Activated naive CD4-positive, alpha-beta T cell (primary cell): ENCODE measurements at regions not wholly inside any gene's neighbourhood (a gene's known extent, or its start where the extent isn't known, plus 50 kb on each side); places are given as distances from the start of the nearest gene placed in this dataset.

ENCODE experiments used
- DNase-seq, 4 experiments: peaks; one replicate each; lab custom pipeline; 2025; lab: John Stamatoyannopoulos, UW

DNA sequence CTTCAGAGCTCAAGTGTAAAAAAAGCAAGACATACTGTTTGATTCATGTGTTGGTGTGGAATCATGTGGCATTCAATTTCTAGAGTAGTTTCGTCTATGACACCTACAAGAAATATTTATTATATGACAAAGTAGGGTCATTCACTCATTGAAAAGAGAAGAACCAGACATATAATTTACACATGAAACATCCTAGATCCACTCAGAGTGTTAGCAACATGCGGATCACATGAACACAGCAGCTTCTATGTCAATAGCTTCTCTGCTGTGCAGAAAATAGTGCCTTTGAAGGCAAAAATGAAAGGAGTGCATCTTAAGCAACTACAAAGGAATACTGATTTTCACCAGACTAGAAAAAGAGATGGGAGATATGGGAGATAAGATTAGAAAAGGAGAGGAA is 569.8 kb downstream of the RPS29 start:
- DNase-seq: no peak

DNA sequence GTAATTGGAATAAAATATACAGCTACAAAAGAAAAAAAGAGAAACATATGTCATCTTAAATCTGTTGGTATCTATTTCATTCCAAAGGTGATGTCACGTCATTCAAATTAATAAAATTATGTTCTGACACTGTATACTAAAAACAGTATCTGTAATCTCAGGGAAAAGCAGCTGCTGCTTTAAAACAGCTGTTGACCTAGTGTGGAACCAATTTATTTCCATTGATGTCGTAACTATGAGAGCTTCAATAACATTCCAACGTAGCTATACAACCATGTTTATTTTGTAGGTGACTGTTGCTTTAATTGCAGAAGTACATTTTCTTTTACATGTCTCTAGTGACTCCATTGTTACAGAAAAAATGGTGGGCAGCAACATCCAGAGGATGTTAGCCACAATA is 571.7 kb downstream of the RPS29 start:
- no peak for DNase-seq

DNA sequence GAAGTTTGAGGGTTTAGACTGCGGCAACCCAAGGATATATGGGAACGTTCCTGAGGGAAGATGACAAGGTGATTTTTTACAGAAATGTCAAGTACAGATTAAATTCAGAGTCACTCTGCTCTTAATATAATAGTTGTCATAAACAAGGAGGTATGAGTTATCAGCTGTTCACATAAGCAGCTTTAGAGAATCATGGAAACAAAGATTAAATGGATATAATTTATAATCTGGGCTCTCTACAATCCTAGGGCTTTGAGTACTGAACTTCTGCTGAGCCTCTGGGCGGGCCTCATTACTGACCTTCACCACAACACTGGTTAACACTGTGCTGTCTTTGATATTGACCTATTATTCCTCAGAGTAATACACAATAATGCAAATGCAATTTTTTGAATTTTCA is 577.8 kb downstream of the RPS29 start:
- DNase-seq: no peak

DNA sequence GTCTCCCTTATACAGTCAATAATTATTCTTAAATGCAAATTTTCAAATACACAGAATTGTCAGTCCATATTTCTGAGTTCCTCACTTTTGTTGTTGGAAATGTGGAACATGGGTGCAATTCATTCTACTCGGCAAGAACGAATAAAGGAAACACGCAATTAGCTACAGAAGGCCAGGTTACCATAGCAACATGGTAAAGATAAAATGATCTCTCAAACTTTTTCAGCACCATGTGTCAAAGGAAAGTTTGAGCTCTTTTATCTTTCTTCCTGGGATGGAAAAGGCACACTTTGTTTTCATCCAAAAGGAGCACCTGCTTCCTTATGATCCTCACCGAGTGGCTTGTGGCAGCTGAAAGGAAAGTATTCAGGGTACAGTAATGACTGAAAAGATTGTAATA is 595.0 kb downstream of the RPS29 start:
- no peak for DNase-seq

- DNase-seq: no peak
Measured at GRCh38 chr14:48983351-48983888, 602.8 kb downstream of the RPS29 start.

GRCh38 chr14:48974994-48975393 is 611.2 kb downstream of the RPS29 start:
- DNase-seq: no peak

DNA sequence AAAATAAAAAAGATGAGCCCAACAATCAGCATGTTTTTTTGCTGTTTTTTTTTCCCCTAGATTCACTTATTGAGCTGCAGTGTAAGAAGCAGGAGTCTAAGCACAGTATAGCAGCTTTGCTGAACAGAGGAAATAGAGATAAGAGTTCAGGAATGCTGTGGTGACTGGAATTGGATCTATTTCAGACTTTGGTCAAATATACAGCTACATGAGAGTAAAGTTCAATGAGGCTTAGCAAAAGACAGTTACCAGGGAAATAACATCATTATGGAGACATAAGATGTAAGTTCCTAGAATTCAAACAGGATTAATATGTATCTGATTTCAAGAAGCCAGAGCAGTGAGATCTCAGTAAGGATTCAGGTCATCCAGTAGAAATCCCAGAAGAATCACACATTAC is 613.0 kb downstream of the RPS29 start:
- no peak for DNase-seq

- DNase-seq: no peak
Measured at GRCh38 chr14:48970943-48971342, 615.2 kb downstream of the RPS29 start.

GRCh38 chr14:48967419-48967818 is 618.8 kb downstream of the RPS29 start:
- DNase-seq: no peak

DNA sequence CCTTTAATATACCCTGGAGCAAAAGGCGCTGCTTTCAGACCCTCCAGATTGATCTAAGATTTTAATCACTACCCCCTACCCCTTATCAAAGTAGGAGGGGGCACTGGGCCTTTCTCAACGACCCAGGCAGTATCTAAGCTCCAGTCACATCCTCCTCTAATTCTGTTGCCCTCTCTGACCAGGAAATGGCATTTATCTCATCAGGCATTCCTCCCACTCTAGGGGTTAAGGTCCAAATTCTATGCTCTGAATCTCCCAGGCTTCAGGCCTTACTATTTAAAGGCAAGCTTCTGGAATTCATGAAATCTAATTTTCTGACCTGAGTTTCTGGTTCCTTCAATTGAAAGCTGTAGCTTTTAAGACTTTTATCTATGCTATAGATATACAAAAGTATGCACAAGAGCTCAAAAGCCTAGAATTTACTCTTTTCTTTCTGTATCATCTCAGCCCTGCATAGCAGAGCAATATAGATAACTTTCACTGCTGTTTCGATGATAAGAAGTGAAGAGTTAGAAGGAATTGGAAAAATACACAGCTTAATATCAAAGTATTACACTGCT is 622.9 kb downstream of the RPS29 start:
- DNase-seq: no peak

GRCh38 chr14:48957486-48957885 is 628.7 kb downstream of the RPS29 start:
- no peak for DNase-seq

- DNase-seq: no peak
Measured at GRCh38 chr14:48955857-48956256, 630.3 kb downstream of the RPS29 start.

GRCh38 chr14:48954446-48954845 is 631.7 kb downstream of the RPS29 start:
- DNase-seq: no peak

DNA sequence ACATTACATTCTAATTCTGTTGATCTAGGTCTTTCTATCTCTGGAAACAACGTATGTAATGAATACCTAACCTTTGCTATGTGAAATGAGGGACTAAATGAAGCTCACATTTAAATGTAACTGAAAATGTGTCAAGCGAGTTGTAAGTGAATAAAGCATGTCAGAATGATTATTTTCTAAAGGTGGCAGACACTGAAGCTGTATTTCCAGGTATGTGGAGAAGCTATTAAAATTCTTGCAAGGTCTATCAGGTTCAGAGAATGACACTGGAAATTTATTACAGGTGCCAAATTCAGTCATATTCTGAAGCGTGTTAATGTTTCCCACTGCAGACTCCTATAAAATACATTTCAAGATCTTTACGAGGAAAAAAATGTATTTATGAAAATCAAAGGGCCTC is 641.4 kb downstream of the RPS29 start:
- no peak for DNase-seq

- DNase-seq: no peak
Measured at GRCh38 chr14:48943913-48944312, 642.3 kb downstream of the RPS29 start.

- DNase-seq: no peak
Measured at GRCh38 chr14:48937541-48938195, 648.5 kb downstream of the RPS29 start.

DNA sequence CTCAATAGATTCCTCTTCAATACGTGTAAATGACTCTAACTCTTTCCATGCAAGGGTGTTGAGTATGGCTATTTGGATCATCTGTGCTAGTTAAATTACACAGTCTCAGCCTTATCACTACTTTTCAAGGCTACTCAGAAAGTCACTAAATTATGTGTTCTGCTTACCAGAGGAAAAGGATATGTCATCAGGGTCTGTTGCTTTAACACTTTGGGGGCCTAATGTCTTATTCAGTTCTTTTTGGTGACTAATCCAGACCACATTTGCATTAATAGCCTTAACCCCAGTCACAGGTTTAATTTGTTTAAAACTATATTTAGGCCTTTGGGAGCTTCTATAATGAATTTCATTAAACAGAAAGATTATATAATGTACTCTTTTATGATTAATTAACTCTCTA is 649.3 kb downstream of the RPS29 start:
- DNase-seq: no peak

- no peak for DNase-seq
Measured at GRCh38 chr14:48936362-48936761, 649.8 kb downstream of the RPS29 start.

GRCh38 chr14:48925184-48925583 is 661.0 kb downstream of the RPS29 start:
- DNase-seq: no peak

GRCh38 chr14:48914921-48915320 is 671.3 kb downstream of the RPS29 start:
- DNase-seq: no peak

DNA sequence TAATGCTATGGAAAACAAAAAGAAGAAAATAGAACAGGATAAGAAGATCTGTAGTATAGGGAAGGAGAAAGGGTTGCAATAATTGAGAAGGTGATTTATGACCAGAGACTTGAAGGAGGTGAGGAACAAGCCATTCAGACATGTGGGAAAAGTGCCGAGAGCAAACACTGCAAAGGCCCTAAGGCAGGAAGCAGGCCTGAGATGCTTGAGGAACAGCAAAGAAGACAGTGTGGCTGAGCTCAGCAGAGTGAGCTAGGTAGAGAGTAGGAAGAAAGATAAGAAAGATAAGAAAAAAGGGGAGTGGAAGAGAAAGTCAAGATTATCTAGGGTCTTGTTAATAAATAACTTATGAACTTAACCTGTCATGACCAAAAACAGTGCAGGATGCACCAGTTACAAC is 671.8 kb downstream of the RPS29 start:
- no peak for DNase-seq

GRCh38 chr14:48900565-48900964 is 685.6 kb downstream of the RPS29 start:
- no peak for DNase-seq

DNA sequence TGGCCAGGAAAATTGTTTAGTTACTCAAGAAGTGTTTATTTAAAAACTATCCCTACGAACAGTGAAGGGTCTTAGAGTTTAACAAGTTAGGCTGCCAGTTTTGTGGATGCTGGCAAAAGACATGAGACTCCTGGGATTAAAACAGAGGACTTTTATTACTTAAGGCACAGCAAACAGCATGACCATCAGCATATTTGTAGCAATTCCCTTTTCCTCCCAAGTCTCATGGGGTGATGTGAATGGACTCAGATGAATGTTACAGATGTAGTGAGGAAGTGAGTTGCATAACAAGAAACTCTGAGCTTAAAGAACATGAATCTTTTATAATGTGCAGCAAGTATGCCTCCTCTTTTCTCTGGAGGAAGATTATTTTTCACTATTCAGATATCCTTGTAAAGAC is 695.8 kb downstream of the RPS29 start:
- DNase-seq: no peak

DNA sequence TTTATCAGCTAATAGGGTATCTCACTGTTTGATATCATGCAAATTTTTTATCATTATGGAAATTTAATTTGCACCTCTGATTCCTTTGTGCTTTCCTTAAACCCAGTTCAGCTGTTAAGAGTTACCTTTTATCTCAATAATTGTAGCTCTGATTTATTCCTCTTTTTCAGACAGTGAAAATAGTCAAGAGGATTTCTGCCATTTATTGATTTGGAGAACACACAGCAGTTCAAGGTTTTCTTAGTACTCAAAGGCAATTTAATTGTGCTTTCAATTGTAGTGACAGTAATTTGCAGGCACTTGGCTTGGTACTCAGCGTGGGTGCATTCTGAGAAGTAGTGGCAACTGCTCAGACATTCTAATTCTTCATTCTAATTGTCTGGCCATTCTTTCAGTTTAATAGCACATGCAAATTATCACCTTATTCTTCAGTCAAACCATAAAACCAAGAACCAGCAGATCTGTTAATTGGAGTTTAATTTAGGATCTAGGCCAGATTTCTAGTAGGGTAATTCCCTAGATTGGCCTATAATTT is 709.3 kb downstream of the RPS29 start:
- DNase-seq: no peak
